Activated T-helper 2 cell treated with anti-CD3 and anti-CD28 coated beads, Interferon-gamma antibody, Interleukin-2, Interleukin-4, amounts not matched to agents 10 μg/mL and 5 μg/mL and 100 μg/mL, durations not matched to agents 14 hours and 24 hours and 36 hours (primary cell): ENCODE measurements at regions not wholly inside any gene's neighbourhood (a gene's known extent, or its start where the extent isn't known, plus 50 kb on each side); places are given as distances from the start of the nearest gene placed in this dataset.
"Not testable (repeated sequence)": the region's sequence is repeated elsewhere in the genome, so short reads cannot be mapped to it uniquely, and the experiment has no call there.

ENCODE experiments used
- DNase-seq: peaks from one replicate; pipeline ENCODE4 v3.0.0; 2021; ENCODE audit warnings: low spot score
- H3K27ac Mint-ChIP-seq: one replicate; pipeline ENCODE4 v1.8.0; 2021; ENCODE audit warnings: mixed read lengths
- H3K27me3 Mint-ChIP-seq: one replicate; pipeline ENCODE4 v1.8.0; 2021; ENCODE audit warnings: low read depth, mixed read lengths
- H3K36me3 Mint-ChIP-seq: one replicate; pipeline ENCODE4 v1.8.0; 2021; ENCODE audit warnings: low read depth, mixed read lengths
- H3K4me1 Mint-ChIP-seq: one replicate; pipeline ENCODE4 v1.8.0; 2021; ENCODE audit warnings: low read depth, mixed read lengths
- H3K4me3 Mint-ChIP-seq: one replicate; pipeline ENCODE4 v1.8.0; 2021; ENCODE audit warnings: low read depth, mild to moderate bottlenecking, moderate library complexity, mixed read lengths
- H3K9me3 Mint-ChIP-seq: one replicate; pipeline ENCODE4 v1.8.0; 2021; ENCODE audit warnings: mixed read lengths
- intact Hi-C: fragments of 100-400 bp; cut with micrococcal nuclease; formaldehyde crosslinking; loops from one replicate; pipeline ENCODE4 v1.15.1; 2023

DNA sequence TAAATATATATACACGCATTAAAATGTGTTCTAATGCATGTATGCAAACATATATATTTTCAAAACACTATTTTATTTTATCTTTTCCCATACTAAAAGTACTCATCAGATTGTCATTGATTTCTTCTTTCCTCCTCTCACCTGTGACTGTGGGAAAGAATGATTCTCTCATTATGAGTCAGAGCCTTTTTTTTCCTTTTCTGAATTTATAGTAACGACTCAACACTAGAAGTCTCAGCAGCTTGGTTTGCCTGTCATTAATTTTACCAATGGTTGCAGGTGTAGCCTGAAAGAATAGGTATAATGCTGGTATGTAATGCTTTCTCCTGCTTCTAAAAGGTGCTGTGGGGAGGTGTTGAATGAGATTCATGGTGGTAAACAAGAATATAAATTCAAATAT is 328.7 kb downstream of the UTRN start:
- Mint-ChIP-seq H3K36me3 (peaks cover 8% of the 10 kb centered on the region), H3K9me3 (no peaks in the 10 kb centered on the region), H3K27me3 (no peaks in the 10 kb centered on the region), H3K27ac (no peak overlapping the region), H3K4me1 (peaks cover 32% of the 10 kb centered on the region), H3K4me3 (no peak overlapping the region)
- no peak for DNase-seq
- intact Hi-C loops, result no loop called here

DNA sequence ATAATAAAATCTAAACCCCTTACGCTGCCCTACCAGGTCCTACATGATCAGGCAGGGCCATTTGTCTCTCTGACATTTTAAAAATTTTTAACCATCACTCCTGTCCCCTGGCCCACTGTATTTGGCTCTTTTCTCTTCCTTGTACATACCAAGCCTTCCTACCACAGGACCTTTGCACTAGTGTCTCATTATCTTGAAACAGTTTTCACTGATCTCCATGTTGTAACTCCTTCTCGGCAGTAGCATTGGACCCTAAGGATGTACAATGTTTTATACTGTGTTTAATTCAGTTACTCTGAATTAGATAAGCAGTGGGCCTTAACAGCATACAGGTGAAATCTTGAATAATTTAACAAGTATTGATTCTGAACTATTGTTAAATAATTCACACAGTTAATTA is 330.7 kb downstream of the UTRN start:
- peaks cover 29% of the 10 kb centered on the region for H3K4me1 Mint-ChIP-seq
- H3K27me3 Mint-ChIP-seq, result no peaks in the 10 kb centered on the region
- H3K36me3 Mint-ChIP-seq, result peaks cover 5% of the 10 kb centered on the region
- H3K9me3 Mint-ChIP-seq, result no peaks in the 10 kb centered on the region
- H3K27ac Mint-ChIP-seq, result no peak overlapping the region
- intact Hi-C loops, result no loop called here
- DNase-seq, result no peak
- no peak overlapping the region for H3K4me3 Mint-ChIP-seq

- H3K4me3 Mint-ChIP-seq, result no peak overlapping the region
- H3K27ac Mint-ChIP-seq, result no peak overlapping the region
- no peaks in the 10 kb centered on the region for H3K27me3 Mint-ChIP-seq
- intact Hi-C loops, result no loop called here
- no peaks in the 10 kb centered on the region for H3K9me3 Mint-ChIP-seq
- peaks cover 21% of the 10 kb centered on the region for H3K4me1 Mint-ChIP-seq
- DNase-seq, result no peak
- peaks cover 5% of the 10 kb centered on the region for H3K36me3 Mint-ChIP-seq
These were observed 332.1 kb downstream of the UTRN start for GRCh38 chr6:144617191-144617590.

DNA sequence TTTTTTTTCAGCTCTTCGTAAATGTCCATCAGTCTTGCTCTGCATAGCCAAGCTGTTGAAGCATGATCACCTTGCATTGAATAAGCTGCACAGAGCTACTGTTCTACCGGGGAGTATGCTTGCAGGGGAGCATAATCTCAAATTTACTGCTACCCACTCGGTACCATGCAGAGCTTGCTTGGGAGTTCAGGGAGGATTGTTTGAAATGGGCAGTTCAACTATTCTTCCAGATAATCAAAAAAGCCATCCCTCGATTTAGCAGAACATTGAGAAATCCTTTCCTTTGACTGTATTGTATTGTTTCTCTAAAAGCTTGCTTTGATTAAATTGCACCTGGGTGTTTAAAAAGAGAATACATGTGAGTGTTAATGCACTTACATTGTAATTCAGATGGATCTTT is 332.6 kb downstream of the UTRN start:
- Mint-ChIP-seq H3K36me3 (peaks cover 5% of the 10 kb centered on the region), H3K9me3 (no peaks in the 10 kb centered on the region), H3K27me3 (no peaks in the 10 kb centered on the region), H3K27ac (no peak overlapping the region), H3K4me3 (no peak overlapping the region), H3K4me1 (peaks cover 16% of the 10 kb centered on the region)
- no peak for DNase-seq
- intact Hi-C loops, result no loop called here

DNA sequence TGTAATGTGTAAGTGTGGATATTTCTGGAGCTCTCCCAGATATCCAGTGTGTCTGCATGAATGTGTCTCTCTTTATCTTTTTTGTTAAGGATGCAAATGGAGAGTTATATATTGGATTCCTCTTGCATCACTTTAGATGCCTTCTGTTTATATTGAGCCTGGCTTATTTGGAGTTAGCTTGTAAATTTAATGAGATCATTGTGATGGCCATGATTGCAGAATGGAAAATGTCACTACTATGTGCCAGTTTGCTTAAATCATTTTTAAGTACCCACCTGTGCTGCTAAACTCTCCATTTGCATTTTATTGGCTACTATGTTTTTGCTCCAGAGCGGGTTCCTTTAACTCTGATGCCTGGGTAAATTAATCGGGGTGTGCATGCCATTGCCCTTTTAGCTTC is 334.8 kb downstream of the UTRN start:
- H3K9me3 Mint-ChIP-seq, result no peaks in the 10 kb centered on the region
- no peaks in the 10 kb centered on the region for H3K27me3 Mint-ChIP-seq
- intact Hi-C loops, result no loop called here
- no peak overlapping the region for H3K4me3 Mint-ChIP-seq
- no peak for DNase-seq
- no peak overlapping the region for H3K27ac Mint-ChIP-seq
- peaks cover 2% of the 10 kb centered on the region for H3K4me1 Mint-ChIP-seq
- H3K36me3 Mint-ChIP-seq, result no peaks in the 10 kb centered on the region

DNA sequence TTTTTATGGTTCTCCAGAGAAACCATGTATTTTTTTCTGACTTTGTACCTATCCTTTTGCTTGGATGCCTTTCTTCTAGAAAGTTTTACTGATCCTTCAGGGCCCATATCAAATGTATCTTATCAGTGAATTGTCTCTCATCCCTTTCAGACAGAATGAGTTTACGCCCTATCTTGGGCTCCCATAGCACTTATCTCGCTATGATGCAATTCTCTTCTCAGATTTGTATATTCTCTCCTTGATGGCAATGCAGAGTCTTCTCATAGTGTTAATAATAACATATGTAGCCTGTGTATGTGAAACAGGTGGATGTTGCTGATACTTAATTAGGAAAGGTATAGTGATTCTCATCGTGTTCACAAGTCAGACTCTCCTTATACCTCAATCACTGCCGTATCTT is 336.2 kb downstream of the UTRN start:
- no peak overlapping the region for H3K4me3 Mint-ChIP-seq
- H3K27me3 Mint-ChIP-seq, result no peaks in the 10 kb centered on the region
- intact Hi-C loops, result no loop called here
- no peaks in the 10 kb centered on the region for H3K36me3 Mint-ChIP-seq
- H3K9me3 Mint-ChIP-seq, result no peaks in the 10 kb centered on the region
- H3K4me1 Mint-ChIP-seq, result peaks cover 2% of the 10 kb centered on the region
- H3K27ac Mint-ChIP-seq, result no peak overlapping the region
- DNase-seq, result no peak

- no peaks in the 10 kb centered on the region for H3K27me3 Mint-ChIP-seq
- H3K36me3 Mint-ChIP-seq, result no peaks in the 10 kb centered on the region
- intact Hi-C loops, result no loop called here
- DNase-seq, result no peak
- H3K4me3 Mint-ChIP-seq, result no peak overlapping the region
- H3K4me1 Mint-ChIP-seq, result no peaks in the 10 kb centered on the region
- no peaks in the 10 kb centered on the region for H3K9me3 Mint-ChIP-seq
- no peak overlapping the region for H3K27ac Mint-ChIP-seq
These were observed 339.1 kb downstream of the UTRN start for GRCh38 chr6:144624246-144624645.

DNA sequence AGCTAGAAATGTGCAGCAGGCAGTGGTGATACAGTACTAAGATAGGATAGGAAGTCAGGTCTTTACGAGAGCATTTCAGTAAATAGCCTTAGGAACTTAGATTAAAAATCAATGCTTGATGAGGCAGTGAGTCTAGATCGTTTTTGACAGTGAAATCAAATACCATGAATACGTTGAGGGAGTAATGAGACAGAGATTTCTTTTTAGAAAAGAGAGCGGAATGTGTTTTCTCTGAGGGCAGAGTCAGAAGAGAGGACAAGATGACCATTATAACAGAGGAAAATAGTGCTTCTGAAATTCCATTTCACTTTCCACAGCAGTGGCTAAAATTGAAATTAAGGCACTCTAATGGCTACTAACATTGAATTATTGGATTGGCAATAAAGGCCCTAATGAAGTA is 339.6 kb downstream of the UTRN start:
- H3K36me3 Mint-ChIP-seq, result peaks cover 3% of the 10 kb centered on the region
- intact Hi-C loops, result no loop called here

DNA sequence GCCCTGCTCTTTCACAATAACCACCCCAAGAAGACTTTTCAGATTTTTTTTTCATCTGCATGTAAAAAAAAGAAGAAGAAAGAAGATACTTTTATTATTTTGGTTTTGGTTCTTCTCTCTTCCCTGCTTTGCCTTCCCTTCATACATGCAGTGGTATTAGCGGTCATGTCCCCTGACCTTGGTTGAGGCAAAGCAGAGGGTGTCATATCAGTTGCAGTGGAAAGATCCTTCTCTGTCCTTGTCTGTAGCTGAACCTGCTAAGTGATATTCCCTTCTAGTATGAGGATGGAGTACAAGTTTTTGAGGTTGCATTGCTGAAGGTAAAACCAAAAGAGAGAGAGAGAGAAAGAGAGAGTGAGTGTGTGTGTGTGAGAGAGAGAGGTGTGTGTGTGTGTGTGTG is 345.7 kb downstream of the UTRN start:
- Mint-ChIP-seq H3K9me3 (no peaks in the 10 kb centered on the region), H3K27me3 (no peaks in the 10 kb centered on the region), H3K27ac (no peak overlapping the region), H3K36me3 (peaks cover 3% of the 10 kb centered on the region), H3K4me3 (no peak overlapping the region), H3K4me1 (peaks cover 1% of the 10 kb centered on the region)
- no peak for DNase-seq
- intact Hi-C loops, result no loop called here

More for the DNA sequence above, 339.6 kb downstream of the UTRN start:
- H3K9me3 Mint-ChIP-seq, result no peaks in the 10 kb centered on the region
- H3K27me3 Mint-ChIP-seq, result no peaks in the 10 kb centered on the region
- DNase-seq, result no peak
- no peak overlapping the region for H3K27ac Mint-ChIP-seq
- peaks cover 1% of the 10 kb centered on the region for H3K4me1 Mint-ChIP-seq
- no peak overlapping the region for H3K4me3 Mint-ChIP-seq

DNA sequence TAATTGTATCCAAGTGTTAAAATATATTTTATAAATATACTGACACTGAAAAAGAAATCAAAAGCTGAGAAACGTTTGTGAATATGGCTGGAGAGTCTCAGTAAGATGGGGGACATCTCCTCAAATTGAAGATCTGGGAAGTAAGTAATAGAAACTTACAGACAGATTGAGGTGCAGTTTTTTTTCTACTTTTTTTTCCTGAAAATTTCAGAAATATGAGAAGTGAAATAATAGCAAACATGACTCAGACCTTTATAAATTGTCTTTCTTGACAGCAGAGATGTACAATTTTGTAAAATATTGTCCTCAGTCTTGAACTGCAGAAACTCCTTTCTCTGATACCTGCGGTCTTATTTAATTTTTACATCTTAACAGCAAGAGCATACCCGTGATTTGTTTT is 347.1 kb downstream of the UTRN start:
- Mint-ChIP-seq H3K9me3 (no peaks in the 10 kb centered on the region), H3K27me3 (no peaks in the 10 kb centered on the region), H3K4me3 (no peak overlapping the region), H3K27ac (no peak overlapping the region), H3K4me1 (peaks cover 1% of the 10 kb centered on the region), H3K36me3 (peaks cover 3% of the 10 kb centered on the region)
- intact Hi-C loops, result no loop called here
- DNase-seq, result no peak

DNA sequence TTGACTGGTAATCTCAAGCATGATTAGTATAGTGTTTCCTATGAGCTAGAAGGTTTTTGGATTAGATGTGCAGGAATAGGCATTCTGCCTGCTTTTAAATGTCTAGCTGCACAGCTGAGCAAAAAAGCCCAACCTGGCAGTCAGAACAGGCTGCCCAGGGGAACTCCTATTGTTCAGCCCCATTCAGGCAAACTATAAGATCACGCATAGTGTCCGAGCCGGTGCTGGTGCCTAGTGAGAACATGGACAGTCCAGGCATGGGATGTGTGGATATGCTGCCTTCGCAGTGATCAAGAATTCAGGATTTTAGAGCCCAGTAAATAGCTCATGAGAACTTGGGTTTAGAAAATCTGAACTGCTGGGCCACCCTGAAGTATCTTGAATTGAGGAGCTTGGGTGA is 348.8 kb downstream of the UTRN start:
- intact Hi-C loops, result no loop called here
- Mint-ChIP-seq H3K27ac (no peak overlapping the region), H3K9me3 (no peaks in the 10 kb centered on the region), H3K27me3 (no peaks in the 10 kb centered on the region), H3K4me1 (peaks cover 1% of the 10 kb centered on the region), H3K36me3 (peaks cover 3% of the 10 kb centered on the region), H3K4me3 (no peak overlapping the region)
- DNase-seq, result no peak

- Mint-ChIP-seq H3K27ac (no peak overlapping the region), H3K9me3 (no peaks in the 10 kb centered on the region), H3K4me3 (no peak overlapping the region), H3K4me1 (peaks cover 4% of the 10 kb centered on the region), H3K27me3 (no peaks in the 10 kb centered on the region), H3K36me3 (peaks cover 3% of the 10 kb centered on the region)
- no peak for DNase-seq
- intact Hi-C loops, result no loop called here
These were observed 349.2 kb downstream of the UTRN start for GRCh38 chr6:144634371-144634770.

GRCh38 chr6:144635051-144635450 is 349.9 kb downstream of the UTRN start:
- Mint-ChIP-seq H3K27me3 (no peaks in the 10 kb centered on the region), H3K9me3 (no peaks in the 10 kb centered on the region), H3K27ac (no peak overlapping the region), H3K4me1 (peaks cover 2% of the 10 kb centered on the region), H3K36me3 (peaks cover 4% of the 10 kb centered on the region), H3K4me3 (no peak overlapping the region)
- intact Hi-C loops, result no loop called here
- no peak for DNase-seq

DNA sequence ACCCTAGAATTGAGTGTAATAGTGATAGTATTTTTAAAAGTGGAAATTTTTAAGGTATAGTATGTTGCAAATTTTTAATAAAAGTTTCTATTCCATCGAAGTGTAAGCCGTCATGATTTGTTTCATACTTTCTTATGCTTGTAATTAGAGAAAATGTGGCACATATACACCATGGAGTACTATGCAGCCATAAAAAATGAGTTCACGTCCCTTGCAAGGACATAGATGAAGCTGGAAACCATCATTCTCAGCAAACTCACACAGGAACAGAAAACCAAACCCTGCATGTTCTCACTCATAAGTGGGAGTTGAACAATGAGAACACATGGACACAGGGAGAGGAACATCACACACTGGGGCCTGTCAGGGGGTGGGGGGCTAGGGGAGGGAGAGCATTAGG is 350.9 kb downstream of the UTRN start:
- intact Hi-C loops, H3K4me1 Mint-ChIP-seq, H3K27ac Mint-ChIP-seq, DNase-seq, H3K27me3 Mint-ChIP-seq, H3K4me3 Mint-ChIP-seq, H3K9me3 Mint-ChIP-seq, H3K36me3 Mint-ChIP-seq: not testable (repeated sequence)
